Esophagus muscularis mucosa (tissue), 3 donors: ENCODE measurements at regions not wholly inside any gene's neighbourhood (a gene's known extent, or its start where the extent isn't known, plus 50 kb on each side); places are given as distances from the start of the nearest gene placed in this dataset.

Experiments used
- CTCF ChIP-seq, 3 experiments: fragments of 200-600 bp in 2 of 3; fragments of 450-650 bp in 1 of 3; sonication (generic) in 2 of 3; IDR thresholded peaks; one replicate each; pipeline ENCODE4 v1.5.1; 2017 to 2019; ENCODE audit warnings: antibody characterized with exemption in 3 of 3, mild to moderate bottlenecking in 2 of 3, moderate library complexity in 1 of 3
- POLR2A ChIP-seq: fragments of 450-650 bp; IDR thresholded peaks from one replicate; pipeline ENCODE4 v1.6.1; 2017; ENCODE audit warnings: antibody characterized with exemption, moderate library complexity, mild to moderate bottlenecking, low read depth
- POLR2AphosphoS5 ChIP-seq, 2 donors: sonication (generic); formaldehyde crosslinking; IDR thresholded peaks; one replicate each; pipeline ENCODE4 v1.6.1; 2017; ENCODE audit warnings: antibody characterized with exemption in 2 of 2

DNA sequence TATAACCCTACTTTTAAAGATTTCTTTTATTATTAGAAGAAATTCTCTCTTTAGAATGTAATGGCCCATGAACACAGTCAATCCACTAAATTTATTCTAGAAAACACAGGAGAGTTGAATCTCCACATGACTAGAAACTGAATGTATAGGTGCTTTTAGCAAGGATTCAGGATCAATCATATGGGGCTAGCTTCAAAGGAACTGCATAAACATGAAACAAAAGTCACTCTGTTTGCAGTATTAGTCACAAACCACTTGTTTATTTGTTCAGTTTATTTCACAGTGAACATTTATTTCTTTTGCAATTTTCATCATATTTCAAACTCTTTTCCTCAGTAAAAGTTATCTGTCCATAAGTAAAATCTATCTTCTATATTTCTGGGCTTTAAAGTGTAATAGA is 1604.6 kb downstream of the PCDH18 start:
- TF ChIP-seq CTCF (IDR thresholded peaks at IDR 0.05) (no peak), POLR2AphosphoS5 (IDR thresholded peaks at IDR 0.05) (no peak), POLR2A (no peak)
